ENCODE measurements at regions not wholly inside any gene's neighbourhood (a gene's known extent, or its start where the extent isn't known, plus 50 kb on each side); places are given as distances from the start of the nearest gene placed in this dataset.

GRCh38 chr14:97057238-97058073 lies 260.3 kb downstream of the VRK1 start:
- TF ChIP-seq POLR2AphosphoS5 (IDR thresholded peaks at IDR 0.05; ENCODE audit: low read depth, low read length): no peak
- no peak for TF ChIP-seq SPI1 (IDR thresholded peaks at IDR 0.05; ENCODE audit: low read depth, low read length)
- TF ChIP-seq POLR2A (IDR thresholded peaks at IDR 0.05; ENCODE audit: low read depth, low read length): no peak
- TF ChIP-seq TAF1 (IDR thresholded peaks at IDR 0.05; ENCODE audit: low read depth, low read length): no peak

All from GM12891 (cell line).